NB4 (cell line): ENCODE measurements at regions not wholly inside any gene's neighbourhood (a gene's known extent, or its start where the extent isn't known, plus 50 kb on each side); places are given as distances from the start of the nearest gene placed in this dataset.

ENCODE experiments used
- CTCF ChIP-seq: IDR thresholded peaks from one replicate; pipeline ENCODE4 v1.5.1; 2012; ENCODE audit warnings: low read depth, low read length
- MAX ChIP-seq: IDR thresholded peaks from 2 replicates; pipeline ENCODE4 v1.6.1; 2011; ENCODE audit warnings: low read depth, low read length

GRCh38 chr5:153399595-153399994, 90.9 kb upstream of the GRIA1 start:
- no peak for TF ChIP-seq CTCF
- TF ChIP-seq MAX = no peak
